DND-41 (cell line): ENCODE measurements at regions not wholly inside any gene's neighbourhood (a gene's known extent, or its start where the extent isn't known, plus 50 kb on each side); places are given as distances from the start of the nearest gene placed in this dataset.

Experiments
- ATAC-seq: fragments of 200-7000 bp; cut with Tn5 transposase; 3 replicates; pipeline ENCODE4 v1.9.1; 2021; ENCODE audit warnings: low read depth; ENCODE audit not compliant: insufficient read depth
- DNase-seq: peaks from one replicate; pipeline ENCODE4 v3.0.0-alpha.2; 2020
- H2AFZ ChIP-seq: 2 replicates; pipeline ENCODE4 v1.6.0; 2012; ENCODE audit warnings: low read depth, low read length
- H3K27ac ChIP-seq: 2 replicates; pipeline ENCODE4 v1.5.1; 2012; ENCODE audit warnings: low read length, inconsistent platforms
- H3K27me3 ChIP-seq: fragments of 200-600 bp; sonication (generic); 2 replicates; pipeline ENCODE4 v1.6.0; 2012; ENCODE audit warnings: low read length, mild to moderate bottlenecking, inconsistent platforms; ENCODE audit not compliant: insufficient read depth, poor library complexity
- H3K36me3 ChIP-seq: 2 replicates; pipeline ENCODE4 v1.5.1; 2012; ENCODE audit warnings: low read length, inconsistent platforms; ENCODE audit not compliant: insufficient read depth
- H3K4me1 ChIP-seq: 2 replicates; pipeline ENCODE4 v1.5.1; 2012; ENCODE audit warnings: mild to moderate bottlenecking, low read length; ENCODE audit not compliant: insufficient read depth
- H3K4me2 ChIP-seq: 2 replicates; pipeline ENCODE4 v1.6.0; 2012; ENCODE audit warnings: mild to moderate bottlenecking, moderate library complexity, low read length, inconsistent platforms; ENCODE audit not compliant: insufficient read depth
- H3K4me3 ChIP-seq, 2 experiments: fragments of 200-600 bp in 1 of 2; shearing (Covaris generic) in 1 of 2; 2 replicates each; pipeline ENCODE4 v1.5.1; 2012 to 2016; ENCODE audit warnings: inconsistent platforms in 2 of 2, low read length in 2 of 2, mild to moderate bottlenecking in 2 of 2, low read depth in 1 of 2, moderate library complexity in 1 of 2
- H3K79me2 ChIP-seq: 2 replicates; pipeline ENCODE4 v1.6.0; 2012; ENCODE audit warnings: low read length, inconsistent platforms; ENCODE audit not compliant: insufficient read depth
- H3K9ac ChIP-seq: 2 replicates; pipeline ENCODE4 v1.6.0; 2012; ENCODE audit warnings: low read depth, mild to moderate bottlenecking, inconsistent platforms, low read length, moderate library complexity
- H3K9me3 ChIP-seq: 2 replicates; pipeline ENCODE4 v1.5.1; 2012; ENCODE audit warnings: low read length, moderate library complexity, mild to moderate bottlenecking, inconsistent platforms; ENCODE audit not compliant: insufficient read depth, severe bottlenecking
- H4K20me1 ChIP-seq: 2 replicates; pipeline ENCODE4 v1.6.0; 2012; ENCODE audit warnings: low read length; ENCODE audit not compliant: insufficient read depth
- CTCF ChIP-seq: IDR thresholded peaks from 2 replicates; pipeline ENCODE4 v1.5.1; 2012; ENCODE audit warnings: borderline replicate concordance, low read length, moderate library complexity, mild to moderate bottlenecking; ENCODE audit not compliant: poor library complexity, severe bottlenecking; ENCODE audit errors: extremely low read depth
- EZH2 ChIP-seq: IDR thresholded peaks from 3 replicates; pipeline ENCODE4 v1.6.1; 2012; ENCODE audit warnings: borderline replicate concordance, low read depth, mild to moderate bottlenecking, moderate library complexity, low read length, inconsistent platforms; ENCODE audit not compliant: severe bottlenecking

GRCh38 chr5:68087866-68088265, 127.7 kb upstream of the PIK3R1 start:
- TF ChIP-seq CTCF, result no peak
- TF ChIP-seq EZH2, result no peak
- Histone ChIP-seq H4K20me1 (no peaks in the 10 kb centered on the region), H3K4me1 (no peaks in the 10 kb centered on the region), H3K36me3 (no peaks in the 10 kb centered on the region), H3K9me3 (peaks cover 6% of the 10 kb centered on the region), H2AFZ (no peak overlapping the region), H3K27ac (no peak overlapping the region), H3K79me2 (no peaks in the 10 kb centered on the region), H3K4me2 (no peak overlapping the region), H3K4me3 (no peak overlapping the region), H3K9ac (no peak overlapping the region), H3K27me3 (no peaks in the 10 kb centered on the region)
- ATAC-seq, result no peak
- DNase-seq, result no peak

- ATAC-seq (no peak), DNase-seq (no peak)
- Histone ChIP-seq H3K9me3 (peaks cover 6% of the 10 kb centered on the region), H3K27me3 (no peaks in the 10 kb centered on the region), H3K4me1 (no peaks in the 10 kb centered on the region), H3K4me3 (no peak overlapping the region), H2AFZ (no peak overlapping the region), H3K9ac (no peak overlapping the region), H3K36me3 (no peaks in the 10 kb centered on the region), H3K79me2 (no peaks in the 10 kb centered on the region), H4K20me1 (no peaks in the 10 kb centered on the region), H3K27ac (no peak overlapping the region), H3K4me2 (no peak overlapping the region)
- TF ChIP-seq EZH2 (no peak), CTCF (no peak)
These were observed 128.7 kb upstream of the PIK3R1 start for GRCh38 chr5:68086857-68087256.

- H3K9ac ChIP-seq, result no peak overlapping the region
- no peaks in the 10 kb centered on the region for H3K79me2 ChIP-seq
- no peak overlapping the region for H2AFZ ChIP-seq
- TF ChIP-seq CTCF (no peak), EZH2 (no peak)
- no peaks in the 10 kb centered on the region for H3K36me3 ChIP-seq
- no peaks in the 10 kb centered on the region for H4K20me1 ChIP-seq
- H3K27ac ChIP-seq, result no peak overlapping the region
- no peaks in the 10 kb centered on the region for H3K4me1 ChIP-seq
- DNase-seq (no peak), ATAC-seq (no peak)
- no peak overlapping the region for H3K4me2 ChIP-seq
- no peaks in the 10 kb centered on the region for H3K27me3 ChIP-seq
- H3K4me3 ChIP-seq, result no peak overlapping the region
- H3K9me3 ChIP-seq, result peaks cover 6% of the 10 kb centered on the region
These were observed 129.1 kb upstream of the PIK3R1 start for GRCh38 chr5:68086439-68086838.

GRCh38 chr5:68084396-68084795, 131.2 kb upstream of the PIK3R1 start:
- H3K36me3 ChIP-seq, result no peaks in the 10 kb centered on the region
- no peak overlapping the region for H3K4me3 ChIP-seq
- DNase-seq (no peak), ATAC-seq (no peak)
- no peak overlapping the region for H2AFZ ChIP-seq
- no peaks in the 10 kb centered on the region for H3K79me2 ChIP-seq
- H3K4me2 ChIP-seq, result no peak overlapping the region
- no peaks in the 10 kb centered on the region for H4K20me1 ChIP-seq
- no peak overlapping the region for H3K27ac ChIP-seq
- no peaks in the 10 kb centered on the region for H3K9me3 ChIP-seq
- no peak for TF ChIP-seq EZH2
- no peak for TF ChIP-seq CTCF
- no peak overlapping the region for H3K9ac ChIP-seq
- no peaks in the 10 kb centered on the region for H3K4me1 ChIP-seq
- no peaks in the 10 kb centered on the region for H3K27me3 ChIP-seq
